Right lobe of liver (tissue), 4 donors: ENCODE measurements at regions not wholly inside any gene's neighbourhood (a gene's known extent, or its start where the extent isn't known, plus 50 kb on each side); places are given as distances from the start of the nearest gene placed in this dataset.

ENCODE experiments used
- CTCF ChIP-seq, 4 donors: fragments of 200-600 bp in 3 of 4; fragments of 450-650 bp in 1 of 4; IDR thresholded peaks; one replicate each; pipeline versions ENCODE4 v1.5.1 to v1.8.0; 2016 to 2022; ENCODE audit warnings: antibody characterized with exemption in 4 of 4, mild to moderate bottlenecking in 2 of 4
- POLR2A ChIP-seq: fragments of 450-650 bp; IDR thresholded peaks from one replicate; pipeline ENCODE4 v1.6.1; 2017; ENCODE audit warnings: antibody characterized with exemption, mild to moderate bottlenecking
- donor health status: DM: no; HTN: no; CAD: no.
- donor health status: DM: no; HTN: no; CAD: no.
- donor health status: DM: no; HTN: yes; CAD: no.

GRCh38 chr13:58680115-58680514 is 1048.6 kb downstream of the PCDH17 start:
- TF ChIP-seq CTCF (IDR thresholded peaks at IDR 0.05) (no peak), POLR2A (no peak)
